ENCODE measurements at regions not wholly inside any gene's neighbourhood (a gene's known extent, or its start where the extent isn't known, plus 50 kb on each side); places are given as distances from the start of the nearest gene placed in this dataset.

DNA sequence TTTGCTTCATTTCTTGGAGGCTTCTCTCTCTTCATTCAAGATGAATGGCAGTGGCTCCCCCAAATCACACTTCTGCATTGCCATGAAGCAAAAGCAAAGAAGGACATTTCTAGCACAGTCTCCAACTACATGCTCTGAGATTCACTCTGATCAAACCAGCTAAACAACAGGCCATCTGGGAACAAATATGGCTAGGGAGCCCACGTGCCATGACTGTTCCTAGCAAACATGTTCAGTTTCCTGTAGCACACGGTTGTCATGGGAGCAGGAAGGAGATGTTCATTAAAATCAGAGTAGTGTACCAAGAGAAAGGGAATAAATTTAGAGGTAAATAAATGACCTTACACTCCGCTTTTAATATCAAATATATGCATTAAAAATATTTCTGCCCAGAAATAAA lies 327.3 kb downstream of the GBE1 start:
- TF ChIP-seq, protein P1, sequence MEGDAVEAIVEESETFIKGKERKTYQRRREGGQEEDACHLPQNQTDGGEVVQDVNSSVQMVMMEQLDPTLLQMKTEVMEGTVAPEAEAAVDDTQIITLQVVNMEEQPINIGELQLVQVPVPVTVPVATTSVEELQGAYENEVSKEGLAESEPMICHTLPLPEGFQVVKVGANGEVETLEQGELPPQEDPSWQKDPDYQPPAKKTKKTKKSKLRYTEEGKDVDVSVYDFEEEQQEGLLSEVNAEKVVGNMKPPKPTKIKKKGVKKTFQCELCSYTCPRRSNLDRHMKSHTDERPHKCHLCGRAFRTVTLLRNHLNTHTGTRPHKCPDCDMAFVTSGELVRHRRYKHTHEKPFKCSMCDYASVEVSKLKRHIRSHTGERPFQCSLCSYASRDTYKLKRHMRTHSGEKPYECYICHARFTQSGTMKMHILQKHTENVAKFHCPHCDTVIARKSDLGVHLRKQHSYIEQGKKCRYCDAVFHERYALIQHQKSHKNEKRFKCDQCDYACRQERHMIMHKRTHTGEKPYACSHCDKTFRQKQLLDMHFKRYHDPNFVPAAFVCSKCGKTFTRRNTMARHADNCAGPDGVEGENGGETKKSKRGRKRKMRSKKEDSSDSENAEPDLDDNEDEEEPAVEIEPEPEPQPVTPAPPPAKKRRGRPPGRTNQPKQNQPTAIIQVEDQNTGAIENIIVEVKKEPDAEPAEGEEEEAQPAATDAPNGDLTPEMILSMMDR (IDR thresholded peaks at IDR 0.05) = no peak
- no peak for TF ChIP-seq TCF7L2 (IDR thresholded peaks at IDR 0.05; ENCODE audit: low read depth, low read length)
- TF ChIP-seq POLR2AphosphoS5 (IDR thresholded peaks at IDR 0.05; ENCODE audit: low read depth, low read length) = no peak

All from Panc1 (cell line).